ENCODE measurements at regions not wholly inside any gene's neighbourhood (a gene's known extent, or its start where the extent isn't known, plus 50 kb on each side); places are given as distances from the start of the nearest gene placed in this dataset.
"Not testable (repeated sequence)": the region's sequence is repeated elsewhere in the genome, so short reads cannot be mapped to it uniquely, and the experiment has no call there.

- DNase-seq: peak; percentile 39
- H3K4me3 Mint-ChIP-seq: no peak overlapping the region
- no peak overlapping the region for H3K27ac Mint-ChIP-seq
- H3K4me1 Mint-ChIP-seq: peaks cover 7% of the 10 kb centered on the region
- H3K9me3 Mint-ChIP-seq: no peaks in the 10 kb centered on the region
- H3K27me3 Mint-ChIP-seq: peaks cover 62% of the 10 kb centered on the region
- H3K36me3 Mint-ChIP-seq: no peaks in the 10 kb centered on the region
These were observed 132.6 kb upstream of the PODXL start for GRCh38 chr7:131688738-131689661.

GRCh38 chr7:131687296-131687695 lies 130.9 kb upstream of the PODXL start:
- peaks cover 49% of the 10 kb centered on the region for H3K27me3 Mint-ChIP-seq
- H3K4me3 Mint-ChIP-seq: no peak overlapping the region
- no peak overlapping the region for H3K27ac Mint-ChIP-seq
- H3K9me3 Mint-ChIP-seq: no peaks in the 10 kb centered on the region
- DNase-seq: no peak
- peaks cover 5% of the 10 kb centered on the region for H3K4me1 Mint-ChIP-seq
- H3K36me3 Mint-ChIP-seq: no peaks in the 10 kb centered on the region

GRCh38 chr7:131686833-131687232 lies 130.4 kb upstream of the PODXL start:
- no peak for DNase-seq
- Mint-ChIP-seq H3K36me3 (no peaks in the 10 kb centered on the region), H3K27ac (no peak overlapping the region), H3K4me3 (no peak overlapping the region), H3K4me1 (peaks cover 3% of the 10 kb centered on the region), H3K27me3 (peaks cover 45% of the 10 kb centered on the region), H3K9me3 (no peaks in the 10 kb centered on the region)

GRCh38 chr7:131683536-131684125 lies 127.2 kb upstream of the PODXL start:
- Mint-ChIP-seq H3K4me3 (no peak overlapping the region), H3K36me3 (no peaks in the 10 kb centered on the region), H3K27ac (no peak overlapping the region), H3K9me3 (peaks cover 5% of the 10 kb centered on the region), H3K4me1 (no peaks in the 10 kb centered on the region), H3K27me3 (peaks cover 32% of the 10 kb centered on the region)
- no peak for DNase-seq

- Mint-ChIP-seq H3K4me3 (no peak overlapping the region), H3K27me3 (peaks cover 40% of the 10 kb centered on the region)
These were observed 125.5 kb upstream of the PODXL start for GRCh38 chr7:131681961-131682360.

GRCh38 chr7:131679071-131679470 lies 122.6 kb upstream of the PODXL start:
- not testable (repeated sequence) for H3K36me3 Mint-ChIP-seq, H3K4me1 Mint-ChIP-seq, DNase-seq, H3K4me3 Mint-ChIP-seq, H3K27ac Mint-ChIP-seq, H3K9me3 Mint-ChIP-seq
- H3K27me3 Mint-ChIP-seq: peaks cover 24% of the 10 kb centered on the region

More at GRCh38 chr7:131681961-131682360, 125.5 kb upstream of the PODXL start:
- H3K27ac Mint-ChIP-seq: no peak overlapping the region
- no peaks in the 10 kb centered on the region for H3K4me1 Mint-ChIP-seq
- H3K36me3 Mint-ChIP-seq: no peaks in the 10 kb centered on the region
- peaks cover 5% of the 10 kb centered on the region for H3K9me3 Mint-ChIP-seq
- DNase-seq: no peak

GRCh38 chr7:131676850-131677249 lies 120.4 kb upstream of the PODXL start:
- not testable (repeated sequence) for H3K4me1 Mint-ChIP-seq, H3K27ac Mint-ChIP-seq, H3K4me3 Mint-ChIP-seq, H3K36me3 Mint-ChIP-seq, H3K9me3 Mint-ChIP-seq, DNase-seq
- H3K27me3 Mint-ChIP-seq: peaks cover 24% of the 10 kb centered on the region

GRCh38 chr7:131674131-131674530 lies 117.7 kb upstream of the PODXL start:
- Mint-ChIP-seq H3K27ac (no peak overlapping the region), H3K4me3 (no peak overlapping the region), H3K9me3 (no peaks in the 10 kb centered on the region), H3K4me1 (no peaks in the 10 kb centered on the region), H3K36me3 (no peaks in the 10 kb centered on the region), H3K27me3 (peaks cover 32% of the 10 kb centered on the region)
- DNase-seq: no peak

- no peaks in the 10 kb centered on the region for H3K36me3 Mint-ChIP-seq
- no peak overlapping the region for H3K4me3 Mint-ChIP-seq
- no peaks in the 10 kb centered on the region for H3K4me1 Mint-ChIP-seq
- peaks cover 29% of the 10 kb centered on the region for H3K27me3 Mint-ChIP-seq
- H3K9me3 Mint-ChIP-seq: no peaks in the 10 kb centered on the region
- no peak overlapping the region for H3K27ac Mint-ChIP-seq
- no peak for DNase-seq
These were observed 117.1 kb upstream of the PODXL start for GRCh38 chr7:131673576-131673975.

- Mint-ChIP-seq H3K36me3 (no peaks in the 10 kb centered on the region), H3K27ac (no peak overlapping the region), H3K4me1 (no peaks in the 10 kb centered on the region), H3K27me3 (peaks cover 29% of the 10 kb centered on the region), H3K4me3 (no peak overlapping the region), H3K9me3 (peaks cover 4% of the 10 kb centered on the region)
- no peak for DNase-seq
These were observed 114.0 kb upstream of the PODXL start for GRCh38 chr7:131670406-131670805.

GRCh38 chr7:131667699-131668098 lies 111.3 kb upstream of the PODXL start:
- H3K27me3 Mint-ChIP-seq: peaks cover 32% of the 10 kb centered on the region
- H3K27ac Mint-ChIP-seq: no peak overlapping the region
- DNase-seq: no peak
- no peaks in the 10 kb centered on the region for H3K4me1 Mint-ChIP-seq
- H3K9me3 Mint-ChIP-seq: peaks cover 4% of the 10 kb centered on the region
- H3K36me3 Mint-ChIP-seq: no peaks in the 10 kb centered on the region
- no peak overlapping the region for H3K4me3 Mint-ChIP-seq

- Mint-ChIP-seq H3K9me3 (peaks cover 4% of the 10 kb centered on the region), H3K4me1 (no peaks in the 10 kb centered on the region), H3K27ac (no peak overlapping the region), H3K36me3 (no peaks in the 10 kb centered on the region), H3K4me3 (no peak overlapping the region), H3K27me3 (peaks cover 18% of the 10 kb centered on the region)
- DNase-seq: no peak
These were observed 108.6 kb upstream of the PODXL start for GRCh38 chr7:131665021-131665420.

- Mint-ChIP-seq H3K27ac (no peak overlapping the region), H3K36me3 (no peaks in the 10 kb centered on the region), H3K4me3 (no peak overlapping the region), H3K27me3 (peaks cover 14% of the 10 kb centered on the region), H3K9me3 (peaks cover 4% of the 10 kb centered on the region), H3K4me1 (no peaks in the 10 kb centered on the region)
- DNase-seq: no peak
These were observed 108.1 kb upstream of the PODXL start for GRCh38 chr7:131664570-131664969.

- DNase-seq, H3K9me3 Mint-ChIP-seq, H3K36me3 Mint-ChIP-seq, H3K27ac Mint-ChIP-seq, H3K4me1 Mint-ChIP-seq, H3K4me3 Mint-ChIP-seq: not testable (repeated sequence)
- H3K27me3 Mint-ChIP-seq: peaks cover 14% of the 10 kb centered on the region
These were observed 106.0 kb upstream of the PODXL start for GRCh38 chr7:131662301-131662873.

GRCh38 chr7:131657881-131658280 lies 101.5 kb upstream of the PODXL start:
- no peak overlapping the region for H3K4me3 Mint-ChIP-seq
- H3K9me3 Mint-ChIP-seq: no peaks in the 10 kb centered on the region
- DNase-seq: no peak
- H3K4me1 Mint-ChIP-seq: no peaks in the 10 kb centered on the region
- no peaks in the 10 kb centered on the region for H3K36me3 Mint-ChIP-seq
- H3K27ac Mint-ChIP-seq: no peak overlapping the region
- H3K27me3 Mint-ChIP-seq: peaks cover 6% of the 10 kb centered on the region

Data from activated naive CD8-positive, alpha-beta T cell treated with anti-CD3 and anti-CD28 coated beads for 36 hours (primary cell).